ENCODE measurements at regions not wholly inside any gene's neighbourhood (a gene's known extent, or its start where the extent isn't known, plus 50 kb on each side); places are given as distances from the start of the nearest gene placed in this dataset.

- DNase-seq = no peak
These were observed 139.3 kb upstream of the IPO9 start for GRCh38 chr1:201689647-201690046.

GRCh38 chr1:201690528-201690927 lies 138.4 kb upstream of the IPO9 start:
- DNase-seq = no peak

GRCh38 chr1:201691716-201692554 lies 137.0 kb upstream of the IPO9 start:
- DNase-seq = no peak

- DNase-seq = no peak
These were observed 136.2 kb upstream of the IPO9 start for GRCh38 chr1:201692555-201693394.

- no peak for DNase-seq
These were observed 134.9 kb upstream of the IPO9 start for GRCh38 chr1:201693890-201694607.

GRCh38 chr1:201694608-201695335 lies 134.2 kb upstream of the IPO9 start:
- DNase-seq = no peak

- DNase-seq = no peak
These were observed 133.3 kb upstream of the IPO9 start for GRCh38 chr1:201695607-201696006.

GRCh38 chr1:201696217-201696761 lies 132.7 kb upstream of the IPO9 start:
- DNase-seq = no peak

- no peak for DNase-seq
These were observed 131.8 kb upstream of the IPO9 start for GRCh38 chr1:201697174-201697573.

GRCh38 chr1:201701831-201702230 lies 127.1 kb upstream of the IPO9 start:
- no peak for DNase-seq

- peak; percentile 86 for DNase-seq
These were observed 126.0 kb upstream of the IPO9 start for GRCh38 chr1:201702936-201703335.

- peak; percentile 94 for DNase-seq
These were observed 125.1 kb upstream of the IPO9 start for GRCh38 chr1:201703621-201704438.

GRCh38 chr1:201704439-201704792 lies 124.5 kb upstream of the IPO9 start:
- no peak for DNase-seq

GRCh38 chr1:201705389-201705788 lies 123.6 kb upstream of the IPO9 start:
- DNase-seq = no peak

GRCh38 chr1:201706109-201706508 lies 122.8 kb upstream of the IPO9 start:
- DNase-seq = no peak

- DNase-seq = no peak
These were observed 121.9 kb upstream of the IPO9 start for GRCh38 chr1:201707027-201707426.

GRCh38 chr1:201707656-201708055 lies 121.3 kb upstream of the IPO9 start:
- no peak for DNase-seq

- DNase-seq = no peak
These were observed 120.9 kb upstream of the IPO9 start for GRCh38 chr1:201708085-201708512.

GRCh38 chr1:201708691-201709090 lies 120.3 kb upstream of the IPO9 start:
- DNase-seq = no peak

- peak; percentile 85 for DNase-seq
These were observed 119.2 kb upstream of the IPO9 start for GRCh38 chr1:201709564-201710295.
